ENCODE measurements at regions not wholly inside any gene's neighbourhood (a gene's known extent, or its start where the extent isn't known, plus 50 kb on each side); places are given as distances from the start of the nearest gene placed in this dataset.
"Not testable (repeated sequence)": the region's sequence is repeated elsewhere in the genome, so short reads cannot be mapped to it uniquely, and the experiment has no call there.

DNA sequence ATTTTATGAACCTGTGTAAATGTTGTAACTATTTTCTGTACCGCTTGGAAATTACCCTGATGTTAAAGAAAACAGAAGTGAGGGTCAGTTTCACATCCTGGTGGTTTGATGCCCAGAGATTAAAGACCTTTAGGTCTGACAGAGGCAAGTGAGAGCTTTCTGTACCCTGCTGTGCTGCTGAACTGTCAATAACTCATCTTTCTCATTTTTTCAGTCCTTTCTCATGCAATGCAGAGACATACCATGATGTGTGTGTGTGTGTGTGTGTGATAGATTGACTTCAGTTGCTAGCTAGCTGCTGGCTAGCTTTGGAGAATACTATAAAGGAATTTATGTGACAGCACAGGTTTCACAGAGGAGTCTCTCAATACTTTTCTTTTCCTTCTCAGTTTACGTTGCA is 2025.6 kb upstream of the LRRTM1 start:
- DNase-seq (ENCODE audit: low read depth): no peak

DNA sequence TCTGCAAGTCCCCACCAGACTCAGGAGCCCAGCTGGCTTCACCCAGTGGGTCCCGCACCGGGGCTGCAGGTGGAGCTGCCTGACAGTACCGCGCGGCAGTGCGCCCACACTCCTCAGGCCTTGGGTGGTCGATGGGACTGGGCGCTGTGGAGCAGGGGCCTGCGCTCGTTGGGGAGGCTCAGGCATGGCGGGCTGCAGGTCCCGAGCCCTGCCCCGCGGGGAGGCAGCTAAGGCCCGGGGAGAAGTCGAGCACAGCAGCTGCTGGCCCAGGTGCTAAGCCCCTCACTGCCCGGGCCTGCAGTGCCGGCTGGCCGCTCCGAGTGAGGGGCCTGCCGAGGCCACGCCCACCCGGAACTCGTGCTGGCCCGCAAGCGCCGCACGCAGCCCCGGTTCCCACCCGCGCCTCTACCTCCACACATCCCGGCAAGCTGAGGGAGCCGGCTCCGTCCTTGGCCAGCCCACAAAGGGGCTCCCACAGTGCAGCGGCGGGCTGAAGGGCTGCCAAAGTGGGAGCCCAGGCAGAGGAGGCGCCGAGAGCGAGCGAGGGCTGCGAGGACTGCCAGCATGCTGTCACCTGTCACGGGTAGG is 2021.7 kb upstream of the LRRTM1 start:
- not testable (repeated sequence) for DNase-seq (ENCODE audit: low read depth)

DNA sequence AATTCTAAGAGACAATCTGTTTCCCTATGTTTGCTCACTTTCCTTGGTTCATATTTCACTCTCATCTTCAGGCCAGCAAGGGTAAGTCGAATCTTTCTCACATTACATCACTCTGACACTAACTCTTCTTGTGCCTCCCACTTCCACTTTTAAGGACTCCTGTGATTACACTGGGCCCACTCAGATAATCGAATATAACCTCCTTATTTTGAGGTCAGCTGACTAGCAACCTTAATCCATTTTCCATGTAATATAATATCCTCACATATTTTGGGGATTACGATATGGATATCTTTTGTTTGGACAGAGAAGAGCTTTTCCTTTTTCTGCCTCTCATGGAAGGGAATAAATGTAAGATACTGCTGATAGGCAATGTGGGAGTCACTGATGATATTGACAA is 2015.7 kb upstream of the LRRTM1 start:
- no peak for DNase-seq (ENCODE audit: low read depth)

DNA sequence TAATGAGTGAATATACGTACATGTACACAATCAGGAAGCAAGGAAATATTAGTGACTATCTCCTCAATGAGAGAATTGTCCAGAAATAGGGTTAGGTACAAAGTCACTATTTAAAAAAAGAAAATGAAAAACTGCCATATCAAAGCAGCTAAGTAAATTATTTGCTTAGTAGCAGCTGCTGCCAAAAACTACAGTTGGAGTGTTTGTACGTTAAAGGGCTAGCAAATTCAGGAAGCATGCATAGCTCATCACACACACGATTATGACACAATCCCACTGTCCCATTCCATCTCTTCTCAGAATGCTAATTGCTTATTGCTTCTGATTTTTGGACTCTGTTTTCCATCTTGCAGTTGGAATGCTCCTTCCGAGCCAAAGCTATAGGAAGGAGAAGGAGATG is 2012.5 kb upstream of the LRRTM1 start:
- no peak for DNase-seq (ENCODE audit: low read depth)

DNA sequence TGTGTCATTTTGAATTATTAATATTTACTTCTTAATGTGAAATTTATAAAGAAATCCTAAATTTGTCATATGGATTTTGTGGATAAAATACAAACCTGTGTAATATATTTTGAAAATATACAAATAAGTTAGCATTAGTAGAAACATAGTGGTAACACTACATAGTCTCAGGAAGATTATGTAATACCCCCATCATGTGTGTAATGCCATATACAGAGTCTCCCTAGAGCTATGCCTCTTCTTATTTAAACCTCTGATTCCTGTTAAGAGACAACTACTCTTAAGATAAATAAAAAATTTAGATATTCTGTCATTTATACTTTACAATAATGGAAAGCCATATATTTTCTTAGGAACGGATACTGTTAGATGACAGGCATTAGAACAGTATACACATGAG is 2012.0 kb upstream of the LRRTM1 start:
- no peak for DNase-seq (ENCODE audit: low read depth)

DNA sequence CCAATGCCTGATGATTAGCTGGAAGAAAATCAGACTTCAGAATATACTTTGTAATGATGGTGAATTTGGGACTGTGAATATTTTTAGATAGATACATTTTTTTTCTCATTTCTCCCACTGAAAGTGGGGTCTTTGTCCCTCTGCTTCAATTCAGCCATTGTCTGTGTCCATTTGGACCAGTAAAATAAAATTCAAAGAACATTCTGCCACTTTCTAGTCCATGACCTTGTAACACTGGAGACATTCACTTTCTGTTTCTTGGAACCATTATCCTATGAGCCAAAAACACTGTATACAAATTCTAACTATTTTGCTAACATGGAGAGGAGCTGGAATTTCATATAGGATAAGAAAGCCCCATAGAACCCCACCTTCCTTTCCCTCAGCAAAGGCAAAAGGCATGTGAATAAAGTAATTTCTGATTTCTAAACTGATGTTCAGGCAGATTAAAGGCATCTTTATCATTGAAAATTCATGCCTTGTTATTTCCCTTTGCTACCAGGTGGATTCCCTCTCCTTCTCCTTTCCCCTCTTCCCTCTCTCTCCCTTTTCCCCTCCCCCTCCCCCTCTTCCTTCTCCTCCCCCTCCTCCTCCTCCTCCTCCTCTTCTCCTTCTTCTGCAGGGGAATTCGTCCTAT is 2010.4 kb upstream of the LRRTM1 start:
- DNase-seq (ENCODE audit: low read depth): no peak

DNA sequence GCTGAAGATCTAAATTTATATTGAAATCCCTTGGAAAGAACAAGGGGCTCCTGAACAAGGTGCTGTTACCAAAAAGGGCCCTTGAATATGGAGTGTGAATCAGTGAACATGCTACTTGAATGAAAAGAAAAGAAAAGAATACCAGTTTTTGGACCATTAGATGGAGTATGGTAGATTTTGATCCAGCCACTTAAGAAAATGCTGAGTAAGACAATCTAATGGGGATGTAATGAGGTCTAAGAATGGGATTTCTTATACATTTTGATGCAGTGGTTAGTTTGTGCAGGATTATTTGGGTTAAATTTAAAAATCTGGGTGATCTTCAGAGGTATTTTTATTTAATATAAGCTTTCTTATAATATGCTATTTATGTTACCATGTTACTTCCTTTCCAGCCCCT is 2003.0 kb upstream of the LRRTM1 start:
- DNase-seq (ENCODE audit: low read depth): no peak

DNA sequence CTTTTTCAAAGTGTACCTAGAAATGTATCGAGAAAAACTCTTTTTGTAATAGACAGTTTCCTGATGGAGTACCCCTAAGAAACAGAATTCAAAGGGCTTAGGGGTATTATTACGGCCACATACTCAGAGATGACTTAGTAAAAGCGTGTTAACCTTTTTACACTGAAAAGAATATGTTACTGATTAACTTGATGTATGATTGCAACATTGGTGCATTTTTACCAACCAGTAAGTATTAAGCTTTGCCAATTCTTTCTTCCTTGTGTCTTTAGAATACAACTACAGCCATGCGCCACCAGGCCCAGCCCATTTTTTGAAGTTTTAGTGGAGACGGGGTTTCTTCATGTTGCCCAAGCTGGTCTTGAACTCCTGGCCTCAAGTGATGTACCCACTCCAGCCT is 1997.0 kb upstream of the LRRTM1 start:
- no peak for DNase-seq (ENCODE audit: low read depth)

DNA sequence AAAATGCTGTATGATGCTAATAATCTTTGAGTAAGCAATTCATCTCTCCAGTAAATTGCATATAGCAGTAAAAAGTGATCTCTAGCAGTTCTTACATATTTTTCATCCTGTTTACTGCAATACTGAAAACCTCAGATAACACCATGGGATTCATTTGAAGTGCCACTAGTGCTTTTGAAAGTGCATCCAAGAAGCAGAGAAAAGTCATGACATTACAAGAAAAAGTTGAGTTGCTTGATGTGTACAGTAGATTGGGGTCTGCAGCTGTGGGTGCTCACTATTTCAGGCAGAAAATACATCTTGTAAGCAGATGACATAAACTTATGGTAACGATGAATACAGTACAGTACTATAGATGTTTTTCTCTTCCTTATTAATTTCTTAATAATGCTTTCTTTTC is 1984.9 kb upstream of the LRRTM1 start:
- DNase-seq (ENCODE audit: low read depth): no peak

DNA sequence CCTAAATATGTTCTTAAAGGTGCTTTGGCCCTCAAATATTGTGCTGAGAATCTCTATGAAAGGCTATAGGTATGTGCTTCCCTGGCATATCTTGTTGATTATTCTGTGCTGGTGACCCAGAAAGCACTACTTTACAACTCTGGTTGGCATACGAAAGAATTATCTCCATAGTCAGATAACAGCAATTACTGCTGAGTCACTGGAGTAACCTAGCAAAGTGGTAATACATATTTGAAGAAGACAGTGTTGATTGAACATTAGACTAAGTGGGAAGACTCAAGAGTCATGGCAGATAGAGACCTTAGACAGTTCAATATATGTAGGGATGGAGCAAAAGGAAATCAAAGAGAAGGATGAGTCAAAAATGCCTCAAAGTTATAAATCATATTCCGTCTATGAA is 1978.5 kb upstream of the LRRTM1 start:
- DNase-seq (ENCODE audit: low read depth): no peak

DNA sequence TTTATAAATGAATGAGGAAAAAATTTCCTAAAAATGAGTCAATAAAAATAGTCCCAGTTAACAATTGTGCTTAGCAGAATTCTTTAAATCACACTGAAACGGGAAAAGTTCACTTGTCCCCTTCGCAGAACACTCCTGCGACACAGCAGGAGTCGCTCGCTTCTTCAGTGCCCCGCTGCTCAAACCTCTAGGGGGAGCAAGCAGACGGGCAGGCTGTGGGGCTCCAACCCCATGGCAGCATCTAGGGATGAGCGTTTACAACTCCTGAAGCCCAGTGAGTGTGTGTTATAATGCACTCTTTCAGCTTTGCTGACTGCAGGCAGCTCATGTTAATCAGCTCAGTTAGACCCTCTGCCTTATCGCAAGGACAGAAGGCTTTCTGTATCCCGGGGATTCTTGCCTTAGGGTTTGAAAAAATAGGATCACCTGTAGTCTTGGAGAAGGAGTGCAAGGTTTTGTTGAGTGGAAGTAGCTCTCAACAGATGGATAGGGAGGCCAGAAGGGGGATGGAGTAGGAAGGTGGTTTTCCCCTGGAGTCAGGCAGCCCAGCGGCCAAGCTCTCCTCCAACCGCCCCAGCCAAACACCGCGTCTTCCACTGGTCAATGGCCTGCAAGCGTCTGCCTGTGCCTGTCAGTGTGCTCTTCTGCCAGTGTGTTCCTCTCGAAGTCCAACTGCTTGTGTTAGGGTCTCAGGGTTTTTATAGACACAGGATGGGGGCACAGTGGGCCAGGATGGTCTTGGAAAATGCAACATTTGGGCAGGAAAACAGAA is 1977.7 kb upstream of the LRRTM1 start:
- no peak for DNase-seq (ENCODE audit: low read depth)

DNA sequence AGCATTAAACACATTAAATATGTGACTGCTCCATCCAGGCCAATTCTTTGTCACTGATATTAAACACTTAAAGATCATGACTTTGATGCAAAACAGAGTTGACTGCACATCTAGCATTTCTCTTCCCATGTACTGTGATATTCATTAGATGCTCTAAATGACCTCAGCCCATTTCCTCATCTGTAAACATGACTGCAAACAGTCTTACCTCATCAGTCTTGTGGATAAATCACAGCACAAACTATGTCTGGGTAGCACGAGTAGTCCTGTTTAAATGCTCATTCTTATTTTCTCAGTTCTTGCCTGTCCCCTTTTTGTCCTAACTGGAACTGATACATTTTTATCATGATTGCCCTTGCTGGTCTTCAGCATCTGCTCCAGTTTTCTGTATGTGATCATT is 1974.8 kb upstream of the LRRTM1 start:
- peak; percentile 0 for DNase-seq (ENCODE audit: low read depth)

DNA sequence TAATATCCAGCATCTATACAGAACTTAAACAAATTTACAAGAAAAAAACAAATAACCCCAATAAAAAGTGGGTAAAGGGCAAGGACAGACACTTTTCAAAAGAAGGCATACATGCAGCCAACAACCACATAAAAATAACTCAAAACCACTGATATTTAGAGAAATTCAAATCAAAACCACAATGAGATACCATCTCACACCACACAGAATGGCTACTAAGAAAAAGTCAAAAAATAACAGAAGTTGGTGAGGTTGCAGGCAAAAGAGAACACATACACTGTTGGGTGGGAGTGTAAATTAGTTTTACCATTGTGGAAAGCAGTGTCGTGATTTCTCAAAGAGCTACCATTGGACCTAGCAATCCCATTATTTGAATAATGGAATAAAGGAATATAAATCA is 1973.9 kb upstream of the LRRTM1 start:
- no peak for DNase-seq (ENCODE audit: low read depth)

DNA sequence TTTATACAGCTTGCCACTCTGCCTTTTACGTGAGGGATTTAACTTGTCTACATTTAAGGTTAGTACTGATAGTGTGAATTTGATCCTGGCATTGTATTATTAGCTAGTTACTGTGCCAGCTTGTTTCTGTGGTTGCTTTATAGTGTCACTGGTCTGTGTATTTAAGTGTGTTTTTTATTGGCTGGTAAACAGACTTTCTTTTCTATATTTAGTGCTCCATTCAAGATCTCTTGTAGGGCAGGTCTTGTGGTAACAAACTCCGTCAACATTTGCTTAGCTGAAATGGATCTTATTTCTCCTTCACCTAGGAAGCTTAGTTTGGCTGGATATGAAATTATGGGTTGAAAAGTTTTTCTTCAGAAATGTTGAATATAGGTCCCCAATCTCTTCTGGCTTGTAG is 1971.0 kb upstream of the LRRTM1 start:
- no peak for DNase-seq (ENCODE audit: low read depth)

DNA sequence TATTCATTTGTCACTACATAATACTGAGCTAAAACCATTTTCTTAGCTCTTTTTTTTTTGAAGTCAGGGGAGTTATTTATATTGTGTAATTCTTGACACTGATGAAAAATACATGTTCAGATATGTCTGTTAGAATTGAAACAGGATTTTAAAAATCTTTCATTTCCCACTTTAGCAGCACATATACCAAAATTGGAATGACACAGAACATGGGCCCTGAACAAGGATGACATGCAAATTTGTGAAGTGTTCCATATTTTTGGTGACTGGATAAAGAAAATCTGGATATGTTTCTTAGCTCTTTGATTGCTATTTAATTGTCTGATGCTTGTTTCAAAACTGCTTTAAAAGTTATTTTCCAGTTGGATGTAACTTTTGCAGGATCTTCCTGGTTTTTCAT is 1963.9 kb upstream of the LRRTM1 start:
- DNase-seq (ENCODE audit: low read depth): no peak

DNA sequence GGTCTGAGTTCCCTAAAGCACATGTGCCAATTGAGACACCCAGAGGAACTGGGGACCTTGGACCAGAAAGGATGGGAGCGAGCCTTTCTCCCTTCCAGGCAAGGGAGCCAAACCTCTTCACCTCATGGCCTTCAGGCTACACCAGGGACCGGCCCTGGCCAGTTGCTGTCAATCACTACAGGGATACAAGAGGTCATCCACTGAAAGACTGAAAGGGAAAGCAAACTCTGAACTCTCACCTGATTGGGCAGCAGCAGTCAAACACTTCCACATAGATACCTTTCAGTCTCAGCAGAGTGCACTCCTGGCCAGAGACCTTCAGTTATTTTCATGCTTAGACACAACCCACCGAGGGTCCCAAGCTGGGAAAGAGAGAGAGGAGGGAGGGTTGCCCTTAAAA is 1956.0 kb upstream of the LRRTM1 start:
- no peak for DNase-seq (ENCODE audit: low read depth)

DNA sequence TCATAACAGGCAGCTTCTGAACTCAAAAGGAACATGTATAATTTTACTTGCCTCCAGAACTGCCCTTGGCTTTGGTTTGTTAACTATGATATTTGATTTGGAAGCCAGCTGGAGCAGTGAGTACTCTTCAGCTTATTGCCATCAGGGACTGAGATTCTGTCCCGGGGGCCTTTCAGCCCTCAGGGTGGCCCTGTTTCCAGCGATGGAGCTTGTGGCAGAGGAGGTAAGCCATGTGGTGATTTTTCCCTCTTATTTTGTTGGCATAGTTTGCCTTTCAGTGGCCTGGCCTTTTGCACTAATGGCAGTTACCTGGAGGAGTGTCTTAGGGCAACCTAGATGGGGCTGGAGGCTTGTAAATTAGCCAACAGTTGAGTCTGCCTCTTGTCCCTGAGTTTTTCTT is 1955.0 kb upstream of the LRRTM1 start:
- no peak for DNase-seq (ENCODE audit: low read depth)

DNA sequence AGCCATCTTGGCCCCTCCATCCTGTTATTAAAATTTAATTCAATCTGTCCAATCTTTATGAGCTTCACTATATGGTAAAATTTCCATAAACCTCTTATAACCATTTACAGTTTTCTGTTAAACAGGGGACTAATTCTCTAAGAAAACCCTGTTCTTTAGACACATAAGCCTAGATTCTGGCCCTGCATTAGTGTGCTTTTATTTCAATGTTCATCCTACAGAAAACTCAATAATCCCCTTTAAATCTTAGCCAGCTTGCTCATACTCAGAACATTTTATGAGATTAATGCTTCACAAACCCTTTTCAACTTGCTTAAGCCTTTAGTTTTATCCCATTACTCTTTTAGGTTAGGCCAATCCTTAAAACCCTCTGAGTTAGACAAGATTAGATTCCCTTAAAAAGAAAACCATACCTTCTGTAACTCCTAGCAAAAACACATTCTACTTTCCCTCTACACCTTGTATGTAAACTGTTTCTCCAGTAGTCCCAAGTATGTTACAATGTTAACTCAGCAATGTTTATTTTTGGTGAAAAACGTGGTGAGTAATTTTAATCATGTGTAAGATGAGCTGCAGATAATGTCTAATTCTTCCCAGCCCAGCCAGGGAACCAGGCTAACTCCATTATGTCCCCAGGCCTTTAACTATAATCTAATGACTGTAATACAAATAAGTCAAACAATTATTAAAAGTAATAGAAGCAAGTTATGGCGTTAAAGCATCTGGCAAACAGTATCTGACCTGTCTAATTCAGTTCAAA is 1953.4 kb upstream of the LRRTM1 start:
- DNase-seq (ENCODE audit: low read depth): no peak

DNA sequence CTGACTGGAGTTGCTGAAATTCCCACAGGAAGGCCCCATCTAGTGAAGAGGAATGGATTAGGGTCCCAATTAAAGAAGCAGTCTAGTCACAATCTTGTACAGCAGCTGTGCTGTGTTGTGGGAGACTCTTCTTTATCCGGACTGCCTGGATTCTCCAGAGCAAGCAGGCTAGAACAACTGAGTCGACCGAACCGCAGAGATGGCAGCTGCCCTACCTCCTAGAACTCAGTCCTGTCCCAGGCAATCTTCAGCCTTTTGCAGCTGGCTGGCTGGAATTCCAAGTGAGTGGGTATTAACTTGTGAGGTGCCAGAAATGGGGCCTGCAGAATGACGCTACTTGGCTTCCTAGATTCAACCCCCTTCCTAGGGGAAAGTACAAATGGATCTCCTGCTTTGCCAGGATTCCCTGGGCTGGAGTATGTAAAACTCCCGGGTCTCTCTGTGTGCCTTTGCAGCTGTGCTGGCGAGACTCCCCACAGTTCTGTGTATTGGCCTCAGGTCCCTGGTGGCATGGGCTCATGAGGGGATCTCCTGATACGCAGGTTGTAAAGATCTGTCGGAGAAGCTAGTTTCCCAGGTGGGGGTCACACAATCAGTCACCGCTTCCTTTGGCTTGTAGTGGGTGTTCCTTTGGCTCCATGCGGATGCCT is 1952.6 kb upstream of the LRRTM1 start:
- no peak for DNase-seq (ENCODE audit: low read depth)

DNA sequence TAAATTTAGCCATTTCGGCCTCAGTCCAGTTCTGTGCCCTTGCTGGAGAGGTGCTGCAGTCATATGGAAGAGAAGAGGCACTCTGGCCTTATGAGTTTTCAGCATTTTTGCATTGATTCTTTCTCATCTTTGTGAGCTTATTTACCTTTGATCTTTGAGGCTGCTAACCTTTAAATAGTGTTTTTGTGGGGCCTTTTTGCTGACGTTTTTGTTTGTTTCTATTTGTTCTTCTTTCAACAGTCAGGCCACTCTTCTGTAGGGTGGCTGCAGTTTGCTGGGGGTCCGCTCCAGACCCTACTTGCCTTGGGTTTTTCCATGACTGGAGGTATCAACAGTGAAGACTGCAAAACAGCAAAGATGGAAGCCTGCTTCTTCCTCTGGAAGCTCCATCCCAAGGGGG is 1951.7 kb upstream of the LRRTM1 start:
- no peak for DNase-seq (ENCODE audit: low read depth)

DNA sequence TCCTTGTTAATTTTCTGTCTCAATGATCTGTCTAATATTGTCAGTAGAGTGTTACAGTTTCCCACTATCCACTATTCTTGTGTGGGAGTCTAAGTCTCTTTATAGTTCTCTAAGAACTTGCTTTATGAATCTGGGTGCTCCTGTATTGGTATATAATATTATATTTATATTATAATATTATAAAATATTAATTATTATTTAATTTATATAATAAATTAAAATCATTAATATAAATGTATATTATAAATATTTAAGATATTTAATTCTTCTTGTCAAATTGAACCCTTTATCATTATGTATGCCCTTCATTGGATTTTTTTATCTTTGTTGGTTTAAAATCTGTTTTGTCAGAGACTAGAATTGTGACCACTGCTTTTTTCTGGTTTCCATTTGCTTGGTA is 1950.2 kb upstream of the LRRTM1 start:
- DNase-seq (ENCODE audit: low read depth): no peak

DNA sequence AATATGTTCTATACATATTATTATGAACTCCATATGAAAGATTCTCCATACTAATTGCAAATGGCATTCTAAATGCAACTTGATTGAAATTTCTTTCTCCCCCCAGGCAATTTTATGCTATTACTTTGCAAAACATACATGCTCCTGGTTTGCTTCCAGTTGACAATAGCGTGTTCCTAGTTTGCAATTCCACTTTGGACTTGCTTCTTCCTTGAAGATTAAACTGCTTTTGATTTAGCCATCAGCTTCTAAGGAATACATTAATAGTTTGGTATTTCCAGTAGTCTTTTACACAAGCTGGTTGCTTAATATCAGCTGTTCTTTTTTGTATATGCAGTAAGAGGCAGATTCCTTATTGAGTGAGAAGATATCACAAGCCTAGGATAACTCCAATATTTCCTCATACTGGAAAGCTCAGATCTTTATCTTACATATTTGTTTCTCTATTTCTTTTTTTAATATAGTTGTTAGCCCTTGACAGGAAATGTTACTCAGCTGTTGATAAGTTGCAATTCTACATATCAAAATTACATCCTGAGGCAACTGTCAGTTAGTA is 1941.7 kb upstream of the LRRTM1 start:
- no peak for DNase-seq (ENCODE audit: low read depth)

Data from M059J (cell line).